GM12865 (cell line): ENCODE measurements at regions not wholly inside any gene's neighbourhood (a gene's known extent, or its start where the extent isn't known, plus 50 kb on each side); places are given as distances from the start of the nearest gene placed in this dataset.
"Not testable (repeated sequence)": the region's sequence is repeated elsewhere in the genome, so short reads cannot be mapped to it uniquely, and the experiment has no call there.

ENCODE experiments used
- DNase-seq: peaks from one replicate; pipeline ENCODE4 v3.0.0; 2010; ENCODE audit warnings: low read depth
- H3K4me3 ChIP-seq: 2 replicates; pipeline ENCODE4 v1.5.1; 2011; ENCODE audit warnings: mild to moderate bottlenecking, low read depth, low read length, control low read depth
- TF ChIP-seq, protein P1 (sequence below): IDR thresholded peaks from 2 replicates; pipeline ENCODE4 v1.5.1; 2011; ENCODE audit warnings: low read length, control low read depth, low read depth, inconsistent platforms; ENCODE audit not compliant: insufficient read depth; ENCODE audit errors: missing control alignments

DNA sequence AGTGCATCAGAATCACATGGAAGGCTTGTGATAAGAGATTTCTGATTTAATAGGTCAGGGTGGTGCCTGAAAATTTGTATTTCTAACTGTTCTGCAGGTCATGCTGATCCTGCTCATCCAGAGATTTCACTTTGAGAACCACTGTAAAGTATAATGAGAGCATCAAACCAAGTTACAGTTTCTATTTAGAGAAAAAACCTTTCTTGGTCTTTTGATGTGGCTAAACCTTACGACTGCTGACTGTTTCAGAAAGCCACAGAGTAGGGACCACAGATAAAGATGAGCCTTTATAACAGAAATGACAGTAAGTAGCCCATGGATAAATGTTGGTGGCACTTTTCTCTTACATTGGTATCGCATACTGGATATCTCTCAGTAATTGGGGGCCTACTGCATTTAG, 109.4 kb upstream of the FANCL start:
- TF ChIP-seq, protein P1, sequence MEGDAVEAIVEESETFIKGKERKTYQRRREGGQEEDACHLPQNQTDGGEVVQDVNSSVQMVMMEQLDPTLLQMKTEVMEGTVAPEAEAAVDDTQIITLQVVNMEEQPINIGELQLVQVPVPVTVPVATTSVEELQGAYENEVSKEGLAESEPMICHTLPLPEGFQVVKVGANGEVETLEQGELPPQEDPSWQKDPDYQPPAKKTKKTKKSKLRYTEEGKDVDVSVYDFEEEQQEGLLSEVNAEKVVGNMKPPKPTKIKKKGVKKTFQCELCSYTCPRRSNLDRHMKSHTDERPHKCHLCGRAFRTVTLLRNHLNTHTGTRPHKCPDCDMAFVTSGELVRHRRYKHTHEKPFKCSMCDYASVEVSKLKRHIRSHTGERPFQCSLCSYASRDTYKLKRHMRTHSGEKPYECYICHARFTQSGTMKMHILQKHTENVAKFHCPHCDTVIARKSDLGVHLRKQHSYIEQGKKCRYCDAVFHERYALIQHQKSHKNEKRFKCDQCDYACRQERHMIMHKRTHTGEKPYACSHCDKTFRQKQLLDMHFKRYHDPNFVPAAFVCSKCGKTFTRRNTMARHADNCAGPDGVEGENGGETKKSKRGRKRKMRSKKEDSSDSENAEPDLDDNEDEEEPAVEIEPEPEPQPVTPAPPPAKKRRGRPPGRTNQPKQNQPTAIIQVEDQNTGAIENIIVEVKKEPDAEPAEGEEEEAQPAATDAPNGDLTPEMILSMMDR: no peak

DNA sequence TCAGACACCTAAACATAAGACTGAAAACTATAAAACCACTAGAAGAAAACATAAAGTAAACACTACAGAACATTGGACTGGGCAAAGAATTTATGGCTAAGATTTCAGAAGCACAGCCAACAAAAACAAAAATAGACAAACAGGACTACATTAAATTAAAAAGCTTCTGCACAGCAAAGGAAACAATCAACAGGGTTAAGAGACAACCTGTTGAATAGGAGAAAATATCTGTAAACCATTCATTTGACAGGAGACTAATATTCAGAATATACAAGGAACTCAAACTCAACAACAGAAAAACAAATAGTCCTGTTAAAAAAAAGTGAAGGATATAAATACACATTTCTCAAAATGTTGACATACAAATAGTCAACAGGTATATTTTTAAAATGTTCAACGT, 106.7 kb upstream of the FANCL start:
- H3K4me3 ChIP-seq: no peak overlapping the region
- TF ChIP-seq, protein P1: no peak
- DNase-seq: no peak

More for the DNA sequence above, 109.4 kb upstream of the FANCL start:
- peak; percentile 71 for DNase-seq
- H3K4me3 ChIP-seq: no peak overlapping the region

DNA sequence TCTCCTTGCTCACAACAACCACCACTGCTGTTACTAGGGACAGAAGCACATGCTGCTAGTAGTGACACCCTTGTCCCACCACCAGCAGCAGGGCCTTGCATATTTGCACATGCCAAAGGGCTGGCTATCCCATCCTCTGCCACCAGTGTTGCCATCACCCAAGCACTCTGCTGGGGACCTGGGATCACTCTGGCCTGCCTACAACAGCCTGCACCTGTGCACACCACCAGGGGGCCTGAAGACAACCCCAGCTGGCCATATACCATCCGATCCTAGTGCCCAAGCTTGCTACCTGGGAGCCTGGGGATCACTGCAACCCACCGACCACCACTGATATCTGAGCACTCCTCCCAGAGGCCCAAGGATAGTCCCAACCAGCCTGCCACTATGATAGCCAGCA, 99.9 kb upstream of the FANCL start:
- H3K4me3 ChIP-seq: no peak overlapping the region
- TF ChIP-seq, protein P1: peak; percentile 27
- DNase-seq: peak; percentile 13

DNA sequence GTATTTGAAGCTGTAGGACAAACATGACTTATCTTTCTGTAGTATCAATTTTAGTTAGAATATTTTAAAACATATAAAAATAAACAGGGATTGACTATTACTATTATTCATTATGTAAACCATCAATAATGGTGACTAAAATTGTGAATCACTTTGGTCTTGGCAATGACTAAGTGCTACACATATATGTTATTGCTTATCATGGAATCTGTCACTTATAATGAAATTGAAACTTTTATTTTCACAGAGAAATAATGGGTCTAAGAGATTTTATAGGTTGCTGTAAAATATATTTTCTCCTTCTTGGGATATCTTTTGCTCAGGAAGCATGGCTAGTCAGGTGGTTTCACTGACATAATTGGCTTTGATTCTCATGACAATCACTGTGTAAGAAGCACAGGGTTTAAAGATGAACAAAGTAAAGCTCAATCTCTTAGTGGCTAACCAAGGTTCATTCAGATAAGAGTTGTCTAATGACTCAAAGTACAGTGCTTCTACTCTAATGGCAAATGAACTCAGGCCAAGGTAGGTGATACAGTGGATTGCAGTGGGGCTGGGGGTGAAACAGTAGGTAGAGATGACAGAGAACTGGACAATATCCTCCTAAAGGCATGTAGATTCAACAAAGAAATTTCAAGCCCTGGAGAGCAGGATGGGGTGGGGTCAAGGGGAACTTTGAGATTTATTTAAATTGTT, 98.6 kb upstream of the FANCL start:
- DNase-seq: no peak
- TF ChIP-seq, protein P1: no peak
- H3K4me3 ChIP-seq: no peak overlapping the region

DNA sequence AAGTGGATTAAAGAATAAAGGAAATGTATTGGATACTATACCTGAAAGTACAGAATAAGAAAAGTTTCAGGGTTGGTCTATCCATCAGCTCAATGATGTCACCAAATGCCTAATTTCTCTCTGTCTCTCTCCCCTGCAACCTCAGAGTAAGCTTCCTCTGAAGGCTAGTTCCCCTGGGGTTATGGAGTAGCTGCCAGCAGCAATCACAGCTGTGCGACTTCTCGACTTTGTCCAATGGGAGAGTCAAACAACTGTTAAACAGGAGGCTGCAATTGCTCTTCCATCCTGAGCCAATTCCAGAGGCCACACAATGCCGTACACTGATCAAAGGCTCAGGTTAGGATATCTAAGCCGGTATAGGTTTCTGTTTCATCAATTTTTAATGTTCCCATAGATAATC, 95.3 kb upstream of the FANCL start:
- TF ChIP-seq, protein P1: no peak
- DNase-seq: no peak
- H3K4me3 ChIP-seq: no peak overlapping the region

DNA sequence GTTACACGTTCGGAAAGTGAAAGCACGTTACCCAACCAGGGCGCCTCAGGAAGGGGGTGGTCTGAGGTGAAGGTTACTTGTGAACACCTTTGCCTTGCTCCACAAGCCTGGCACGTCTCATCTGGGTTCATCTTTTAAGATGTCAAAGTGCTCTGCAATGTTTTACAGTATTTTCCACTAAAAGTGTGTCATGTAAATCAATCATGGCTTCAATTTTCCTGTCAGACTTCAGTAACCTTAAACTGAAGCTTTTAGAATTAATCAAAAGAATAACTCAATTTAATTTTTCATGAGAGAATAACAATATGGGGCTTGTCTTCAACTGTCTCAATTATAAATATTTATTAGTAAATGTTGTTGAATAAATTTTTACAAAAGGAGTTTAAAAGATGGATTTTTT, 93.3 kb upstream of the FANCL start:
- no peak overlapping the region for H3K4me3 ChIP-seq
- TF ChIP-seq, protein P1: no peak
- no peak for DNase-seq

DNA sequence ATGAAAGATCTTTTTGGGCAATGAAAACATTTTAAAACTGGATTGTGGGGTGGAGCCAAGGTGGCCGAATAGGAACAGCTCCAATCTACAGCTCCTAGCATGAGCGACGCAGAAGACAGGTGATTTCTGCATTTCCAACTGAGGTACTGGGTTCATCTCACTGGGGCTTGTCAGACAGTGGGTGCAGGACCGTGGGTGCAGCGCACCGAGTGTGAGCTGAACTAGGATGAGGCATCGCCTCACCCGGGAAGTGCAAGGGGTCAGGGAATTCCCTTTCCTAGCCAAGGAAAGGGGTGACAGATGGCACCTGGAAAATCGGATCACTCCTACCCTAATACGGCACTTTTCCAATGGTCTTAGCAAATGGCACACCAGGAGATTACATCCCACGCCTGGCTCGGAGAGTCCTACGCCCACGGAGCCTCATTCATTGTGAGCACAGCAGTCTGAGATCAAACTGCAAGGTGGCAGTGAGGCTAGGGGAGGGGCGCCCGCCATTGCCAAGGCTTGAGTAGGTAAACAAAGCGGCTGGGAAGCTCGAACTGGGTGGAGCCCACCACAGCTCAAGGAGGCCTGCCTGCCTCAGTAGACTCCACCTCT, 84.3 kb upstream of the FANCL start:
- DNase-seq, H3K4me3 ChIP-seq: not testable (repeated sequence)
